WTC11 (cell line): ENCODE measurements at regions not wholly inside any gene's neighbourhood (a gene's known extent, or its start where the extent isn't known, plus 50 kb on each side); places are given as distances from the start of the nearest gene placed in this dataset.

Experiments used
- ATAC-seq: fragments of 200-7000 bp; cut with Tn5 transposase; 2 replicates; pipeline ENCODE4 v1.10.0; 2021; ENCODE audit warnings: mild to moderate bottlenecking, moderate library complexity
- CTCF ChIA-PET: fragments of 300-600 bp; sonication (Branson Sonifier 250); formaldehyde crosslinking; loops from one replicate; lab custom pipeline; 2021; ENCODE audit warnings: antibody characterized with exemption; lab: Charles Lee
- POLR2A ChIA-PET: fragments of 350-600 bp; sonication (Branson Sonifier 250); formaldehyde crosslinking; loops from one replicate; lab custom pipeline; 2021; ENCODE audit warnings: antibody characterized with exemption; lab: Charles Lee
- DNase-seq: peaks from one replicate; pipeline ENCODE4 v3.0.0; 2021; ENCODE audit warnings: low spot score
- H3K27ac Mint-ChIP-seq: 2 replicates; pipeline ENCODE4 v1.8.0; 2021; ENCODE audit warnings: mixed read lengths
- H3K27me3 Mint-ChIP-seq: 2 replicates; pipeline ENCODE4 v1.8.0; 2021; ENCODE audit warnings: low read depth, mild to moderate bottlenecking, moderate library complexity, mixed read lengths
- H3K36me3 Mint-ChIP-seq: 2 replicates; pipeline ENCODE4 v1.8.0; 2021; ENCODE audit warnings: mixed read lengths
- H3K4me1 Mint-ChIP-seq: 2 replicates; pipeline ENCODE4 v1.8.0; 2022; ENCODE audit warnings: mixed read lengths
- H3K4me3 Mint-ChIP-seq: 2 replicates; pipeline ENCODE4 v1.8.0; 2021; ENCODE audit warnings: mild to moderate bottlenecking, moderate library complexity, mixed read lengths
- H3K9me3 Mint-ChIP-seq: 2 replicates; pipeline ENCODE4 v1.8.0; 2021; ENCODE audit warnings: mixed read lengths
- ATF1 ChIP-seq: sonication (generic); formaldehyde crosslinking; IDR thresholded peaks from 2 replicates; pipeline ENCODE4 v1.8.1; 2023; ENCODE audit warnings: mild to moderate bottlenecking, moderate library complexity, missing genetic modification reagents
- E2F5 ChIP-seq: sonication (generic); formaldehyde crosslinking; IDR thresholded peaks from 2 replicates; pipeline ENCODE4 v1.8.1; 2022; ENCODE audit warnings: mild to moderate bottlenecking, moderate library complexity, missing genetic modification reagents
- GABPB1 ChIP-seq: sonication (generic); formaldehyde crosslinking; IDR thresholded peaks from 2 replicates; pipeline ENCODE4 v1.8.1; 2023; ENCODE audit warnings: mild to moderate bottlenecking, missing genetic modification reagents
- GRHL2 ChIP-seq: fragments of 250-450 bp; sonication (Bioruptor Pico); IDR thresholded peaks from 2 replicates; pipeline ENCODE4 v1.8.0; 2022; ENCODE audit warnings: mild to moderate bottlenecking, moderate library complexity; ENCODE audit not compliant: insufficient replicate concordance, severe bottlenecking
- JUN ChIP-seq: sonication (generic); formaldehyde crosslinking; IDR thresholded peaks from 2 replicates; pipeline ENCODE4 v1.8.0; 2023; ENCODE audit warnings: mild to moderate bottlenecking, missing genetic modification reagents
- KAT7 ChIP-seq: sonication (generic); formaldehyde crosslinking; IDR thresholded peaks from 2 replicates; pipeline ENCODE4 v1.8.1; 2023; ENCODE audit warnings: missing genetic modification reagents, mild to moderate bottlenecking, borderline replicate concordance
- MAX ChIP-seq: sonication (generic); formaldehyde crosslinking; IDR thresholded peaks from 2 replicates; pipeline ENCODE4 v1.8.0; 2022; ENCODE audit warnings: mild to moderate bottlenecking, missing genetic modification reagents
- MYBL2 ChIP-seq: sonication (generic); formaldehyde crosslinking; IDR thresholded peaks from 2 replicates; pipeline ENCODE4 v1.8.1; 2023; ENCODE audit warnings: mild to moderate bottlenecking, moderate library complexity, missing genetic modification reagents
- OVOL2 ChIP-seq: fragments of 250-450 bp; sonication (Bioruptor Pico); IDR thresholded peaks from 2 replicates; pipeline ENCODE4 v1.9.0; 2021; ENCODE audit warnings: mild to moderate bottlenecking, borderline replicate concordance
- ZNF281 ChIP-seq: sonication (generic); formaldehyde crosslinking; IDR thresholded peaks from 2 replicates; pipeline ENCODE4 v1.8.0; 2023; ENCODE audit warnings: mild to moderate bottlenecking, missing genetic modification reagents
- ZNF416 ChIP-seq: fragments of 250-450 bp; sonication (Bioruptor Pico); IDR thresholded peaks from 2 replicates; pipeline ENCODE4 v1.9.0; 2021; ENCODE audit warnings: mild to moderate bottlenecking, inconsistent platforms
- TF ChIP-seq, protein P1 (sequence below): sonication (generic); formaldehyde crosslinking; conservative IDR thresholded peaks from 2 replicates; pipeline ENCODE4 v1.8.1; 2023; ENCODE audit warnings: mild to moderate bottlenecking, low read depth, missing genetic modification reagents, moderate library complexity
- TF ChIP-seq, protein P2 (sequence below): sonication (generic); formaldehyde crosslinking; IDR thresholded peaks from 2 replicates; pipeline ENCODE4 v1.8.1; 2022; ENCODE audit warnings: low read depth, mild to moderate bottlenecking, moderate library complexity, missing genetic modification reagents, borderline replicate concordance
- TF ChIP-seq, protein P3 (sequence below): fragments of 250-450 bp; sonication (Bioruptor Pico); IDR thresholded peaks from 2 replicates; pipeline ENCODE4 v1.8.0; 2021; ENCODE audit warnings: mild to moderate bottlenecking
- TF ChIP-seq, protein P4 (sequence below): fragments of 200-600 bp; IDR thresholded peaks from 2 replicates; pipeline ENCODE4 v1.8.0; 2022; ENCODE audit warnings: antibody characterized with exemption
- TF ChIP-seq, protein P5 (sequence below): fragments of 250-450 bp; sonication (Bioruptor Pico); conservative IDR thresholded peaks from 2 replicates; pipeline ENCODE4 v1.9.0; 2021; ENCODE audit warnings: mild to moderate bottlenecking
- TF ChIP-seq, protein P6 (sequence below): sonication (generic); formaldehyde crosslinking; IDR thresholded peaks from 2 replicates; pipeline ENCODE4 v1.8.0; 2022; ENCODE audit warnings: mild to moderate bottlenecking, missing genetic modification reagents

DNA sequence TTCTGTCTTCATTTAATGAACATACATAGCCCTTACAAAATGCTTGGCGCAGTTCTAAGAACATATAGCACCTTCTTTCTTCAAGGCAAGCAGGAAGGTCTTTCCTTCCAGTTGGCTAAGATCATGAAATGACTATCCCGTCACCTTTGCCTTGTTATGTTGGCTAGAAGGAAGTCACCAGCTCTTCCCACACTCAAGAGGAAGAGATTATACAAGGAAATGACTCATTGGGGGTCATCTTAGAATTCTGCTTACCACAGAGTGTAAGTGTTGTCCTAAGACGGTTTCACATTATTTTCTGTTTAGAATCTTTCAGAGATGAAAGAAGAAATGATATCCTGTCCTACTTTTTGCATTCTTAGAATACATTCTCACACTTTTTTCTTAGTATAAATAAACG is 808.0 kb upstream of the LUZP2 start:
- no peaks in the 10 kb centered on the region for H3K9me3 Mint-ChIP-seq
- CTCF ChIA-PET, result no interaction called here
- no peaks in the 10 kb centered on the region for H3K36me3 Mint-ChIP-seq
- POLR2A ChIA-PET, result no interaction called here
- TF ChIP-seq JUN (no peak), GRHL2 (no peak), E2F5 (CRISPR knock-in tag) (no peak), ZNF416 (CRISPR knock-in tag) (no peak), OVOL2 (CRISPR knock-in tag) (no peak), MYBL2 (CRISPR knock-in tag) (no peak), ZNF281 (CRISPR knock-in tag) (no peak), ATF1 (CRISPR knock-in tag) (no peak), KAT7 (no peak), GABPB1 (CRISPR knock-in tag) (no peak)
- TF ChIP-seq, protein P1, sequence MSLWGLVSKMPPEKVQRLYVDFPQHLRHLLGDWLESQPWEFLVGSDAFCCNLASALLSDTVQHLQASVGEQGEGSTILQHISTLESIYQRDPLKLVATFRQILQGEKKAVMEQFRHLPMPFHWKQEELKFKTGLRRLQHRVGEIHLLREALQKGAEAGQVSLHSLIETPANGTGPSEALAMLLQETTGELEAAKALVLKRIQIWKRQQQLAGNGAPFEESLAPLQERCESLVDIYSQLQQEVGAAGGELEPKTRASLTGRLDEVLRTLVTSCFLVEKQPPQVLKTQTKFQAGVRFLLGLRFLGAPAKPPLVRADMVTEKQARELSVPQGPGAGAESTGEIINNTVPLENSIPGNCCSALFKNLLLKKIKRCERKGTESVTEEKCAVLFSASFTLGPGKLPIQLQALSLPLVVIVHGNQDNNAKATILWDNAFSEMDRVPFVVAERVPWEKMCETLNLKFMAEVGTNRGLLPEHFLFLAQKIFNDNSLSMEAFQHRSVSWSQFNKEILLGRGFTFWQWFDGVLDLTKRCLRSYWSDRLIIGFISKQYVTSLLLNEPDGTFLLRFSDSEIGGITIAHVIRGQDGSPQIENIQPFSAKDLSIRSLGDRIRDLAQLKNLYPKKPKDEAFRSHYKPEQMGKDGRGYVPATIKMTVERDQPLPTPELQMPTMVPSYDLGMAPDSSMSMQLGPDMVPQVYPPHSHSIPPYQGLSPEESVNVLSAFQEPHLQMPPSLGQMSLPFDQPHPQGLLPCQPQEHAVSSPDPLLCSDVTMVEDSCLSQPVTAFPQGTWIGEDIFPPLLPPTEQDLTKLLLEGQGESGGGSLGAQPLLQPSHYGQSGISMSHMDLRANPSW, result no peak
- TF ChIP-seq, protein P2, sequence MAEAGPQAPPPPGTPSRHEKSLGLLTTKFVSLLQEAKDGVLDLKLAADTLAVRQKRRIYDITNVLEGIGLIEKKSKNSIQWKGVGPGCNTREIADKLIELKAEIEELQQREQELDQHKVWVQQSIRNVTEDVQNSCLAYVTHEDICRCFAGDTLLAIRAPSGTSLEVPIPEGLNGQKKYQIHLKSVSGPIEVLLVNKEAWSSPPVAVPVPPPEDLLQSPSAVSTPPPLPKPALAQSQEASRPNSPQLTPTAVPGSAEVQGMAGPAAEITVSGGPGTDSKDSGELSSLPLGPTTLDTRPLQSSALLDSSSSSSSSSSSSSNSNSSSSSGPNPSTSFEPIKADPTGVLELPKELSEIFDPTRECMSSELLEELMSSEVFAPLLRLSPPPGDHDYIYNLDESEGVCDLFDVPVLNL, result no peak
- TF ChIP-seq, protein P3, sequence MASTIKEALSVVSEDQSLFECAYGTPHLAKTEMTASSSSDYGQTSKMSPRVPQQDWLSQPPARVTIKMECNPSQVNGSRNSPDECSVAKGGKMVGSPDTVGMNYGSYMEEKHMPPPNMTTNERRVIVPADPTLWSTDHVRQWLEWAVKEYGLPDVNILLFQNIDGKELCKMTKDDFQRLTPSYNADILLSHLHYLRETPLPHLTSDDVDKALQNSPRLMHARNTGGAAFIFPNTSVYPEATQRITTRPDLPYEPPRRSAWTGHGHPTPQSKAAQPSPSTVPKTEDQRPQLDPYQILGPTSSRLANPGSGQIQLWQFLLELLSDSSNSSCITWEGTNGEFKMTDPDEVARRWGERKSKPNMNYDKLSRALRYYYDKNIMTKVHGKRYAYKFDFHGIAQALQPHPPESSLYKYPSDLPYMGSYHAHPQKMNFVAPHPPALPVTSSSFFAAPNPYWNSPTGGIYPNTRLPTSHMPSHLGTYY (CRISPR knock-in tag), result no peak
- TF ChIP-seq, protein P4, sequence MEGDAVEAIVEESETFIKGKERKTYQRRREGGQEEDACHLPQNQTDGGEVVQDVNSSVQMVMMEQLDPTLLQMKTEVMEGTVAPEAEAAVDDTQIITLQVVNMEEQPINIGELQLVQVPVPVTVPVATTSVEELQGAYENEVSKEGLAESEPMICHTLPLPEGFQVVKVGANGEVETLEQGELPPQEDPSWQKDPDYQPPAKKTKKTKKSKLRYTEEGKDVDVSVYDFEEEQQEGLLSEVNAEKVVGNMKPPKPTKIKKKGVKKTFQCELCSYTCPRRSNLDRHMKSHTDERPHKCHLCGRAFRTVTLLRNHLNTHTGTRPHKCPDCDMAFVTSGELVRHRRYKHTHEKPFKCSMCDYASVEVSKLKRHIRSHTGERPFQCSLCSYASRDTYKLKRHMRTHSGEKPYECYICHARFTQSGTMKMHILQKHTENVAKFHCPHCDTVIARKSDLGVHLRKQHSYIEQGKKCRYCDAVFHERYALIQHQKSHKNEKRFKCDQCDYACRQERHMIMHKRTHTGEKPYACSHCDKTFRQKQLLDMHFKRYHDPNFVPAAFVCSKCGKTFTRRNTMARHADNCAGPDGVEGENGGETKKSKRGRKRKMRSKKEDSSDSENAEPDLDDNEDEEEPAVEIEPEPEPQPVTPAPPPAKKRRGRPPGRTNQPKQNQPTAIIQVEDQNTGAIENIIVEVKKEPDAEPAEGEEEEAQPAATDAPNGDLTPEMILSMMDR, result no peak
- H3K27ac Mint-ChIP-seq, result no peak overlapping the region
- H3K27me3 Mint-ChIP-seq, result no peaks in the 10 kb centered on the region
- peaks cover 28% of the 10 kb centered on the region for H3K4me1 Mint-ChIP-seq
- ATAC-seq (no peak), DNase-seq (no peak)
- no peak overlapping the region for H3K4me3 Mint-ChIP-seq

DNA sequence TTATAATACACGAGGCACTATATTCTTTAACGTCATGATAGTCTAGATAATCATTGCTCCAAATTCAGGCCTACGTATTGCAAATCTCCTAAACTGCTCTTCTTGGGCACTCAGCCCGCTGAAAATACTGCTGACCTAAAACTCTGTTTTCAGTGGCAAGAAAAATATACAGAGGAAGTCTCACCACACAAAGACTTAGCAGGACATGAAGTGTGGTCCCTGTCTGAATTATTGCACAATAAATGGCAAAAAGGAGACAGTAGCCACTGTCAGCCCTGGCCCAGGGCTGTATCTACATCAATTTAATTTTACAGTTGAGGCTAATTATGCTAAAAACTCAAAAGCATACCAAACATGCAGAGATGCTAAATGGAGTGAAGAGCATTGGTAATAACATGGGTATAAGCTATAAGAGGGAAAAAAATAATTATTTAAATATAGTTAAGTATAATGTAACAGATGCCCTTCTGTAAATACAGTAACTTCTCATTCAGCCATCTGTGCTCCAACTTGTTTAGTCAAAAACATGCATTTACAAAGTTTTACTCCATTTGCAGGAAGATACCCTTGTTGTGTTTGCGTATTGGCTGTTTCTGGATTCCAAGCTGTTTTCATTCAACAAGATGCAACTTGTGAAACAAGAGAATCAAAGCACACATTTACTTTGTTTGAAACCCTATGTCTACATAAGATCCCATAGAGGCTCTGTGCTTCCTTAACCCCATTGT is 800.0 kb upstream of the LUZP2 start:
- no peaks in the 10 kb centered on the region for H3K9me3 Mint-ChIP-seq
- POLR2A ChIA-PET, result no interaction called here

More for the DNA sequence above, 800.0 kb upstream of the LUZP2 start:
- peaks cover 12% of the 10 kb centered on the region for H3K4me1 Mint-ChIP-seq
- TF ChIP-seq, protein P5, sequence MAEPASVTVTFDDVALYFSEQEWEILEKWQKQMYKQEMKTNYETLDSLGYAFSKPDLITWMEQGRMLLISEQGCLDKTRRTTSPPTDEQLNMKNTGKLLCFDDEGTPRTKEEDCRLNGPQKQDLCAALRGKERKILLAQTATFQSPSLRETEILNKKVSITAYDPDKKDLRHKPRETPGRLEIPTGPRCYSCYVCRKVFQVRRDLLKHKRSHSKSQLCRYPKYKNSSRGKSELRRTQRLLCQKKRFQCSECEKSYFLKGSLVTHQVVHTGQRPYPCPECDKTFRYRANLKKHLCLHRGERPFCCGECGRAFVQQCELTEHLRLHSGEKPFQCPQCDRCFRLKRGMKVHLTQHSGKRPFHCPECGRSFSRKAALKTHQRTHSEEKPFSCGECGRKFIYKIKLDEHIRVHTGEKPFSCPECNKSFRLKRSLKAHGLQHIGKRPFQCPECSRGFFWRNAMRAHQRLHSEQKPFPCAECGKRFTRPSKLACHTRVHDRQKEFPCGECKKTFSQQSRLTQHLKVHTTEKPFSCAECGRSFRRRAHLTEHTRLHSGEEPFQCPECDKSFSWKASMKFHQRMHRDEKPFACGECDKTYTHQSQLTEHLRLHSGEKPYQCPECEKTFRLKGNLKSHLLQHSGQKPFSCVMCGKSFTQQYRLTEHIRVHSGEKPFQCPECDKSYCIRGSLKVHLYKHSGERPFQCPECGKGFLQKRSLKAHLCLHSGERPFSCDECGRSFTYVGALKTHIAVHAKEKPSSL, result no peak
- TF ChIP-seq, protein P6, sequence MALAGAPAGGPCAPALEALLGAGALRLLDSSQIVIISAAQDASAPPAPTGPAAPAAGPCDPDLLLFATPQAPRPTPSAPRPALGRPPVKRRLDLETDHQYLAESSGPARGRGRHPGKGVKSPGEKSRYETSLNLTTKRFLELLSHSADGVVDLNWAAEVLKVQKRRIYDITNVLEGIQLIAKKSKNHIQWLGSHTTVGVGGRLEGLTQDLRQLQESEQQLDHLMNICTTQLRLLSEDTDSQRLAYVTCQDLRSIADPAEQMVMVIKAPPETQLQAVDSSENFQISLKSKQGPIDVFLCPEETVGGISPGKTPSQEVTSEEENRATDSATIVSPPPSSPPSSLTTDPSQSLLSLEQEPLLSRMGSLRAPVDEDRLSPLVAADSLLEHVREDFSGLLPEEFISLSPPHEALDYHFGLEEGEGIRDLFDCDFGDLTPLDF, result no peak
- TF ChIP-seq MAX, result no peak
- H3K4me3 Mint-ChIP-seq, result no peak overlapping the region
- CTCF ChIA-PET, result no interaction called here
- no peaks in the 10 kb centered on the region for H3K36me3 Mint-ChIP-seq
- H3K27me3 Mint-ChIP-seq, result no peaks in the 10 kb centered on the region
- ATAC-seq, result no peak
- H3K27ac Mint-ChIP-seq, result no peak overlapping the region
- no peak for DNase-seq
